ENCODE measurements at regions not wholly inside any gene's neighbourhood (a gene's known extent, or its start where the extent isn't known, plus 50 kb on each side); places are given as distances from the start of the nearest gene placed in this dataset.
"Not testable (repeated sequence)": the region's sequence is repeated elsewhere in the genome, so short reads cannot be mapped to it uniquely, and the experiment has no call there.

GRCh38 chrX:71822314-71822713 lies 59.2 kb downstream of the CXorf49B start:
- not testable (repeated sequence) for DNase-seq (ENCODE audit: low spot score); ATAC-seq (ENCODE audit: insufficient number of reproducible peaks, low FRiP score, low read depth); H3K4me3 ChIP-seq; H3K36me3 ChIP-seq; H3K27me3 ChIP-seq (replicated peaks; ENCODE audit: insufficient read depth); H3K27ac ChIP-seq; H3K9me3 ChIP-seq; H3K4me1 ChIP-seq (ENCODE audit: control insufficient read depth in 1 of 2, low read depth in 2 of 2)

DNA sequence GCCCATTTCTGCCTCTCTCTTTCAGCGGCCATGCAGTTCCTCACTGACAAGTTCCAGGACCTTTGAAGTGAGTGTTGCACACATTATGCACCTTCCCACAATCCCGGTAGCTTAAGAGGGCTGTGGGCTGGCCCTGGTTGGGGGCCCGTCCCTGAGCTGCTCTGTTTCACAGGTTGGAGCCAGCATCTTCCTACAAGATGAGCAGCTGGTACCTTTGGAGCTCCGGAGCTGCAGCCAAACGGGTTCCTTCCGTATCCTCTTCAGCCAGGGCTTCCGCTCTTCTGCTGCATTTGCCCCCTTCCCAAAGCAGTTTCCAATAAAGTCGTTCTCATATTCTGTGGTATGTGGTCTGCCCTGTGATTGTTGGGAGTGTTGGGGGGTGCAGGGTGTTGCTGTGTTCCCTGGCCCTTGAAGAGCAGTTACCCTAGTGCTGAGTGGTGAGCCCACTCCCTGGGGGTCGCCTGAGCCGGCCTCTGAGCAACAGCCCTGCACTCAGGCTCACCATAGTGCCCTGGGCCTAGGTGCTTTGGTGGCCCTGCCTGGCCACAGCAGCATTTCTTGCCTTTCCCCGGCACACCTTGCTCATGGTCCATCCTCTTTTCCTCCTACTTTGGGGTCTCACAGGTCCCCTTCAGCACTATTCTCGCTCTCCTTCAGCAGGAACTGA lies 60.4 kb downstream of the CXorf49B start:
- Histone ChIP-seq H3K27me3 (replicated peaks; ENCODE audit: insufficient read depth) (no peaks in the 10 kb centered on the region), H3K27ac (no peak overlapping the region), H3K4me1 (ENCODE audit: control insufficient read depth in 1 of 2, low read depth in 2 of 2) (no peaks in the 10 kb centered on the region), H3K9me3 (no peaks in the 10 kb centered on the region), H3K36me3 (no peaks in the 10 kb centered on the region), H3K4me3 (no peak overlapping the region)
- TF ChIP-seq, protein P1, sequence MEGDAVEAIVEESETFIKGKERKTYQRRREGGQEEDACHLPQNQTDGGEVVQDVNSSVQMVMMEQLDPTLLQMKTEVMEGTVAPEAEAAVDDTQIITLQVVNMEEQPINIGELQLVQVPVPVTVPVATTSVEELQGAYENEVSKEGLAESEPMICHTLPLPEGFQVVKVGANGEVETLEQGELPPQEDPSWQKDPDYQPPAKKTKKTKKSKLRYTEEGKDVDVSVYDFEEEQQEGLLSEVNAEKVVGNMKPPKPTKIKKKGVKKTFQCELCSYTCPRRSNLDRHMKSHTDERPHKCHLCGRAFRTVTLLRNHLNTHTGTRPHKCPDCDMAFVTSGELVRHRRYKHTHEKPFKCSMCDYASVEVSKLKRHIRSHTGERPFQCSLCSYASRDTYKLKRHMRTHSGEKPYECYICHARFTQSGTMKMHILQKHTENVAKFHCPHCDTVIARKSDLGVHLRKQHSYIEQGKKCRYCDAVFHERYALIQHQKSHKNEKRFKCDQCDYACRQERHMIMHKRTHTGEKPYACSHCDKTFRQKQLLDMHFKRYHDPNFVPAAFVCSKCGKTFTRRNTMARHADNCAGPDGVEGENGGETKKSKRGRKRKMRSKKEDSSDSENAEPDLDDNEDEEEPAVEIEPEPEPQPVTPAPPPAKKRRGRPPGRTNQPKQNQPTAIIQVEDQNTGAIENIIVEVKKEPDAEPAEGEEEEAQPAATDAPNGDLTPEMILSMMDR (IDR thresholded peaks at IDR 0.05) = no peak
- no peak for ATAC-seq (ENCODE audit: insufficient number of reproducible peaks, low FRiP score, low read depth)
- DNase-seq (ENCODE audit: low spot score) = no peak

GRCh38 chrX:71828086-71828485 lies 64.9 kb downstream of the CXorf49B start:
- no peak overlapping the region for H3K4me3 ChIP-seq
- ATAC-seq (ENCODE audit: insufficient number of reproducible peaks, low FRiP score, low read depth) (no peak), DNase-seq (ENCODE audit: low spot score) (no peak)
- no peaks in the 10 kb centered on the region for H3K4me1 ChIP-seq (ENCODE audit: control insufficient read depth in 1 of 2, low read depth in 2 of 2)
- TF ChIP-seq, protein P1 (IDR thresholded peaks at IDR 0.05) = no peak
- no peaks in the 10 kb centered on the region for H3K9me3 ChIP-seq
- H3K36me3 ChIP-seq = no peaks in the 10 kb centered on the region
- H3K27me3 ChIP-seq (replicated peaks; ENCODE audit: insufficient read depth) = no peaks in the 10 kb centered on the region
- H3K27ac ChIP-seq = no peak overlapping the region

- H3K27ac ChIP-seq; H3K9me3 ChIP-seq; DNase-seq (ENCODE audit: low spot score); H3K27me3 ChIP-seq (replicated peaks; ENCODE audit: insufficient read depth); H3K4me3 ChIP-seq; ATAC-seq (ENCODE audit: insufficient number of reproducible peaks, low FRiP score, low read depth); H3K36me3 ChIP-seq; H3K4me1 ChIP-seq (ENCODE audit: control insufficient read depth in 1 of 2, low read depth in 2 of 2): not testable (repeated sequence)
Observed at GRCh38 chrX:71838092-71838491, 72.6 kb upstream of the NHSL2 start.

DNA sequence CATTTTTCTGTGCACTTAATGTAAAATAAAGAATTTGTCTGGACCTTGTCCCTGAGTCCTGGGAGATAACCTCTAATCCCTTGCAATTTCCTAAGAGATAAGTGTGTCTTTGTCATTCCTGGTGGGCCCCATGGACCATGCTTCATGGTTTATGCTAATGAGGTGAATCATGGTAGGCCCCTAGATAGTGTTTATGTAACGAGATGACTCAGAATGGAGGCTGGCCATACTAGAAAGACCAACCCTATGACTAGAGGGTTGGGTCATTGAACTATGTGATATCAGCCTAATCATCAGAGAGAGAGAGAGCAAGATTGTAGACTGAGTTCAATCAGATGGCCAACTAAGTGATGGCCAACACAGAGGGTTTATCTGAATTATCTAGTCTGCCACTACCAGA lies 64.2 kb upstream of the NHSL2 start:
- Histone ChIP-seq H3K9me3 (no peaks in the 10 kb centered on the region), H3K36me3 (no peaks in the 10 kb centered on the region), H3K27me3 (replicated peaks; ENCODE audit: insufficient read depth) (no peaks in the 10 kb centered on the region), H3K4me3 (no peak overlapping the region), H3K4me1 (ENCODE audit: control insufficient read depth in 1 of 2, low read depth in 2 of 2) (no peaks in the 10 kb centered on the region), H3K27ac (no peak overlapping the region)
- DNase-seq (ENCODE audit: low spot score) = no peak
- ATAC-seq (ENCODE audit: insufficient number of reproducible peaks, low FRiP score, low read depth) = no peak
- TF ChIP-seq, protein P1 (IDR thresholded peaks at IDR 0.05) = no peak

DNA sequence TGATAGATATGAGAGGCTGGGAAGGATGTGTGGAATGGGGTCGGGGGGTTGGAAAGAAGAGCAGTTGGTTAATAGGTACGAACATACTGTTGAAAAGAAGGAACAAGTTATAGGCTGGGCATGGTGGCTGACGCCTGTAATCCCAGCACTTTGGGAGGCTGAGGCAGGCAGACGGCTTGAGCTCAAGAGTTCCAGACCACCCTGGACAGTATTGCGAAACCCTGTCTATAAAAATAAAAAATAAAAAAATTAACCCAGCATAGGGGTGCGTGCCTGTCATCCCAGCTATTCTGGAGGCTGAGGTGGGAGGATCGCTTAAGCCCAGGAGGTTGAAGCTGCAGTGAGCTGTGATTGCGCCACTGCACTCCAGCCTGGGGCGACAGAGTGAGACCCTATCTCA lies 58.5 kb upstream of the NHSL2 start:
- H3K27ac ChIP-seq = no peak overlapping the region
- no peak for ATAC-seq (ENCODE audit: insufficient number of reproducible peaks, low FRiP score, low read depth)
- no peak overlapping the region for H3K4me3 ChIP-seq
- H3K36me3 ChIP-seq = no peaks in the 10 kb centered on the region
- H3K27me3 ChIP-seq (replicated peaks; ENCODE audit: insufficient read depth) = no peaks in the 10 kb centered on the region
- no peaks in the 10 kb centered on the region for H3K4me1 ChIP-seq (ENCODE audit: control insufficient read depth in 1 of 2, low read depth in 2 of 2)
- TF ChIP-seq, protein P1 (IDR thresholded peaks at IDR 0.05) = no peak
- no peak for DNase-seq (ENCODE audit: low spot score)
- H3K9me3 ChIP-seq = no peaks in the 10 kb centered on the region
